ENCODE measurements at regions not wholly inside any gene's neighbourhood (a gene's known extent, or its start where the extent isn't known, plus 50 kb on each side); places are given as distances from the start of the nearest gene placed in this dataset.

- no peak for DNase-seq (ENCODE audit: low read depth in 6 of 9, low spot score in 9 of 9)
- 77% methylated on average over 1 of the region's 1 CpG for WGBS
- Histone ChIP-seq H3K4me1 (ENCODE audit: control insufficient read depth in 2 of 2, insufficient read depth in 2 of 2, low read length in 2 of 2) (no peaks in the 10 kb centered on the region), H3K4me3 (ENCODE audit: low read length in 2 of 2) (no peak overlapping the region), H3K27ac (ENCODE audit: low read depth in 1 of 2, low read length in 1 of 2) (no peak overlapping the region), H3K36me3 (ENCODE audit: control insufficient read depth in 2 of 2, insufficient read depth in 2 of 2, low read length in 1 of 2) (no peaks in the 10 kb centered on the region), H3K9me3 (ENCODE audit: control insufficient read depth in 2 of 2, insufficient read depth in 1 of 2, low read length in 1 of 2) (peaks cover 0 to 1% of the 10 kb centered on the region in 2 donors), H3K27me3 (ENCODE audit: control insufficient read depth in 2 of 2, insufficient read depth in 1 of 2, low read length in 1 of 2) (no peaks in the 10 kb centered on the region)
These were observed 702.4 kb downstream of the CPS1 start for GRCh38 chr2:211258646-211259335.

GRCh38 chr2:211259831-211260476 is 703.6 kb downstream of the CPS1 start:
- H3K4me1 ChIP-seq (ENCODE audit: control insufficient read depth in 2 of 2, insufficient read depth in 2 of 2, low read length in 2 of 2), result no peaks in the 10 kb centered on the region
- H3K9me3 ChIP-seq (ENCODE audit: control insufficient read depth in 2 of 2, insufficient read depth in 1 of 2, low read length in 1 of 2), result peaks cover 0 to 1% of the 10 kb centered on the region in 2 donors
- DNase-seq (ENCODE audit: low read depth in 6 of 9, low spot score in 9 of 9), result no peak
- H3K27me3 ChIP-seq (ENCODE audit: control insufficient read depth in 2 of 2, insufficient read depth in 1 of 2, low read length in 1 of 2), result no peaks in the 10 kb centered on the region
- H3K27ac ChIP-seq (ENCODE audit: low read depth in 1 of 2, low read length in 1 of 2), result no peak overlapping the region
- no peak overlapping the region for H3K4me3 ChIP-seq (ENCODE audit: low read length in 2 of 2)
- WGBS, result 46% methylated on average over 4 of the region's 4 CpGs
- H3K36me3 ChIP-seq (ENCODE audit: control insufficient read depth in 2 of 2, insufficient read depth in 2 of 2, low read length in 1 of 2), result no peaks in the 10 kb centered on the region

GRCh38 chr2:211270257-211270656 is 713.9 kb downstream of the CPS1 start:
- WGBS, result 90% methylated on average over 1 of the region's 1 CpG

GRCh38 chr2:211281430-211282073 is 725.2 kb downstream of the CPS1 start:
- no peaks in the 10 kb centered on the region for H3K36me3 ChIP-seq (ENCODE audit: control insufficient read depth in 2 of 2, insufficient read depth in 2 of 2, low read length in 1 of 2)
- no peak overlapping the region for H3K27ac ChIP-seq (ENCODE audit: low read depth in 1 of 2, low read length in 1 of 2)
- H3K4me1 ChIP-seq (ENCODE audit: control insufficient read depth in 2 of 2, insufficient read depth in 2 of 2, low read length in 2 of 2), result no peaks in the 10 kb centered on the region
- 87% methylated on average over 2 of the region's 2 CpGs for WGBS
- no peaks in the 10 kb centered on the region for H3K27me3 ChIP-seq (ENCODE audit: control insufficient read depth in 2 of 2, insufficient read depth in 1 of 2, low read length in 1 of 2)
- DNase-seq (ENCODE audit: low read depth in 6 of 9, low spot score in 9 of 9), result no peak
- H3K9me3 ChIP-seq (ENCODE audit: control insufficient read depth in 2 of 2, insufficient read depth in 1 of 2, low read length in 1 of 2), result no peaks in the 10 kb centered on the region
- H3K4me3 ChIP-seq (ENCODE audit: low read length in 2 of 2), result no peak overlapping the region

More at GRCh38 chr2:211270257-211270656, 713.9 kb downstream of the CPS1 start:
- DNase-seq (ENCODE audit: low read depth in 6 of 9, low spot score in 9 of 9), result no peak
- H3K27me3 ChIP-seq (ENCODE audit: control insufficient read depth in 2 of 2, insufficient read depth in 1 of 2, low read length in 1 of 2), result no peaks in the 10 kb centered on the region
- H3K36me3 ChIP-seq (ENCODE audit: control insufficient read depth in 2 of 2, insufficient read depth in 2 of 2, low read length in 1 of 2), result no peaks in the 10 kb centered on the region
- no peaks in the 10 kb centered on the region for H3K4me1 ChIP-seq (ENCODE audit: control insufficient read depth in 2 of 2, insufficient read depth in 2 of 2, low read length in 2 of 2)
- no peak overlapping the region for H3K27ac ChIP-seq (ENCODE audit: low read depth in 1 of 2, low read length in 1 of 2)
- no peak overlapping the region for H3K4me3 ChIP-seq (ENCODE audit: low read length in 2 of 2)
- H3K9me3 ChIP-seq (ENCODE audit: control insufficient read depth in 2 of 2, insufficient read depth in 1 of 2, low read length in 1 of 2), result no peaks in the 10 kb centered on the region

GRCh38 chr2:211302676-211303075 is 746.3 kb downstream of the CPS1 start:
- no peak for DNase-seq (ENCODE audit: low read depth in 6 of 9, low spot score in 9 of 9)
- 76% methylated on average over 4 of the region's 4 CpGs for WGBS
- no peaks in the 10 kb centered on the region for H3K4me1 ChIP-seq (ENCODE audit: control insufficient read depth in 2 of 2, insufficient read depth in 2 of 2, low read length in 2 of 2)
- H3K27me3 ChIP-seq (ENCODE audit: control insufficient read depth in 2 of 2, insufficient read depth in 1 of 2, low read length in 1 of 2), result no peaks in the 10 kb centered on the region
- no peaks in the 10 kb centered on the region for H3K36me3 ChIP-seq (ENCODE audit: control insufficient read depth in 2 of 2, insufficient read depth in 2 of 2, low read length in 1 of 2)
- H3K4me3 ChIP-seq (ENCODE audit: low read length in 2 of 2), result no peak overlapping the region
- H3K27ac ChIP-seq (ENCODE audit: low read depth in 1 of 2, low read length in 1 of 2), result no peak overlapping the region
- no peaks in the 10 kb centered on the region for H3K9me3 ChIP-seq (ENCODE audit: control insufficient read depth in 2 of 2, insufficient read depth in 1 of 2, low read length in 1 of 2)

- Histone ChIP-seq H3K4me3 (ENCODE audit: low read length in 2 of 2) (no peak overlapping the region), H3K27ac (ENCODE audit: low read depth in 1 of 2, low read length in 1 of 2) (no peak overlapping the region), H3K4me1 (ENCODE audit: control insufficient read depth in 2 of 2, insufficient read depth in 2 of 2, low read length in 2 of 2) (no peaks in the 10 kb centered on the region), H3K9me3 (ENCODE audit: control insufficient read depth in 2 of 2, insufficient read depth in 1 of 2, low read length in 1 of 2) (no peaks in the 10 kb centered on the region), H3K36me3 (ENCODE audit: control insufficient read depth in 2 of 2, insufficient read depth in 2 of 2, low read length in 1 of 2) (no peaks in the 10 kb centered on the region), H3K27me3 (ENCODE audit: control insufficient read depth in 2 of 2, insufficient read depth in 1 of 2, low read length in 1 of 2) (no peaks in the 10 kb centered on the region)
- no peak for DNase-seq (ENCODE audit: low read depth in 6 of 9, low spot score in 9 of 9)
- 53% methylated on average over 3 of the region's 3 CpGs for WGBS
These were observed 750.5 kb downstream of the CPS1 start for GRCh38 chr2:211306929-211307328.

Data from thymus (tissue), 11 donors.